HepG2 (cell line): ENCODE measurements at regions not wholly inside any gene's neighbourhood (a gene's known extent, or its start where the extent isn't known, plus 50 kb on each side); places are given as distances from the start of the nearest gene placed in this dataset.

Source experiments
- ATAC-seq: fragments of 200-7000 bp; cut with Tn5 transposase; 3 replicates; pipeline ENCODE4 v1.9.1; 2020; ENCODE audit warnings: mild to moderate bottlenecking, moderate library complexity
- BruUV-seq: library from RNA; stranded (reverse); fragments of 400-500 nt; replicated peaks from 2 replicates; lab custom pipeline; 2021; lab: Mats Ljungman, UMichigan
- CTCF ChIA-PET: fragments of 300-600 bp; formaldehyde crosslinking; extraction: SDS; loops from one replicate; lab custom pipeline; 2021; ENCODE audit warnings: low total read pairs, inconsistent platforms, low intra/inter-chr PET ratio; lab: Yijun Ruan, JAX
- POLR2A ChIA-PET: fragments of 350-600 bp; sonication (Branson Sonifier 250); formaldehyde crosslinking; loops from one replicate; lab custom pipeline; 2020; ENCODE audit warnings: antibody characterized with exemption, inconsistent platforms; lab: Yijun Ruan, JAX
- DNase-seq: peaks from one replicate; pipeline ENCODE4 v3.0.0-alpha.2; 2015; ENCODE audit warnings: low spot score
- FAIRE-seq: peaks from 3 replicates; lab custom pipeline; 2011; peaks lifted over from hg19 to GRCh38; lab: Jason Lieb, UNC
- H2AFZ ChIP-seq: one replicate; pipeline ENCODE4 v1.6.1; 2011; ENCODE audit warnings: low read length, inconsistent platforms
- H3K27ac ChIP-seq: fragments of 300-600 bp; 3 replicates; pipeline ENCODE4 v1.8.0; 2011; ENCODE audit warnings: mixed run types, mild to moderate bottlenecking, mixed read lengths, low read length, inconsistent platforms; ENCODE audit not compliant: insufficient read depth; ENCODE audit errors: extremely low read length
- H3K27me3 ChIP-seq, 2 experiments: fragments of 200-600 bp in 1 of 2; 2 replicates in 1 of 2; 3 replicates in 1 of 2; pipeline versions ENCODE4 v1.6.0 to v1.8.0; 2011; ENCODE audit warnings: low read length in 2 of 2, mild to moderate bottlenecking in 2 of 2, moderate library complexity in 2 of 2, inconsistent platforms in 1 of 2; ENCODE audit not compliant: insufficient read depth in 2 of 2, control insufficient read depth in 1 of 2
- H3K36me3 ChIP-seq, 2 experiments: fragments of 200-600 bp in 1 of 2; replicated peaks in 1 of 2; 2 replicates in 1 of 2; 3 replicates in 1 of 2; pipeline versions ENCODE4 v1.5.1 to v1.8.0; 2011; ENCODE audit warnings: low read length in 2 of 2, inconsistent platforms in 1 of 2; ENCODE audit not compliant: insufficient read depth in 2 of 2, control insufficient read depth in 1 of 2
- H3K4me1 ChIP-seq: 2 replicates; pipeline ENCODE4 v1.5.1; 2012; ENCODE audit warnings: low read length, inconsistent platforms; ENCODE audit not compliant: insufficient read depth
- H3K4me2 ChIP-seq: 2 replicates; pipeline ENCODE4 v1.6.0; 2011; ENCODE audit warnings: low read depth, low read length, inconsistent platforms
- H3K4me3 ChIP-seq, 3 experiments: fragments of 200-600 bp in 1 of 3; sonication (generic), shearing (Covaris generic) in 1 of 3; replicated peaks in 1 of 3; 2 replicates each; pipeline ENCODE4 v1.5.1; 2011 to 2016; ENCODE audit warnings: low read length in 3 of 3, inconsistent platforms in 2 of 3, low read depth in 2 of 3, mild to moderate bottlenecking in 2 of 3, control low read depth in 1 of 3, mixed read lengths in 1 of 3; ENCODE audit not compliant: insufficient read depth in 1 of 3
- H3K79me2 ChIP-seq: one replicate; pipeline ENCODE4 v1.6.1; 2011; ENCODE audit warnings: low read length, inconsistent platforms; ENCODE audit not compliant: insufficient read depth
- H3K9ac ChIP-seq: 2 replicates; pipeline ENCODE4 v1.6.0; 2011; ENCODE audit warnings: mild to moderate bottlenecking, low read depth, low read length, inconsistent platforms; ENCODE audit not compliant: insufficient read depth
- H3K9me3 ChIP-seq: 2 replicates; pipeline ENCODE4 v1.5.1; 2012; ENCODE audit warnings: mild to moderate bottlenecking, low read length
- H4K20me1 ChIP-seq: 2 replicates; pipeline ENCODE4 v1.6.0; 2011; ENCODE audit warnings: inconsistent platforms, mild to moderate bottlenecking, low read length, moderate library complexity; ENCODE audit not compliant: insufficient read depth
- FOXK1 ChIP-seq: sonication (generic); formaldehyde crosslinking; IDR thresholded peaks from 2 replicates; pipeline ENCODE4 v1.4.0; 2020; ENCODE audit warnings: low read depth, missing genetic modification reagents, borderline replicate concordance
- GATA4 ChIP-seq: sonication (generic); IDR thresholded peaks from 2 replicates; pipeline ENCODE4 v1.6.1; 2016; ENCODE audit warnings: antibody characterized with exemption, low read depth, borderline replicate concordance
- KLF11 ChIP-seq: IDR thresholded peaks from 2 replicates; pipeline ENCODE4 v1.6.1; 2016; ENCODE audit warnings: missing compliant biosample characterization
- STAG1 ChIP-seq: sonication (generic); formaldehyde crosslinking; IDR thresholded peaks from 2 replicates; pipeline ENCODE4 v1.4.0; 2020; ENCODE audit warnings: missing genetic modification reagents
- THYN1 ChIP-seq: sonication (generic); formaldehyde crosslinking; IDR thresholded peaks from 2 replicates; pipeline ENCODE4 v1.8.1; 2023; ENCODE audit warnings: low read depth, mild to moderate bottlenecking, moderate library complexity, missing genetic modification reagents, borderline replicate concordance
- TRIM24 ChIP-seq: sonication (generic); formaldehyde crosslinking; IDR thresholded peaks from 2 replicates; pipeline ENCODE4 v1.8.0; 2022; ENCODE audit warnings: mild to moderate bottlenecking, missing genetic modification reagents
- ZFP41 ChIP-seq: sonication (generic); formaldehyde crosslinking; IDR thresholded peaks from 2 replicates; pipeline ENCODE4 v1.4.0; 2020; ENCODE audit warnings: mild to moderate bottlenecking, missing genetic modification reagents, borderline replicate concordance
- ZNF225 ChIP-seq: sonication (generic); formaldehyde crosslinking; IDR thresholded peaks from 2 replicates; pipeline ENCODE4 v1.4.0; 2020; ENCODE audit warnings: mild to moderate bottlenecking, missing genetic modification reagents
- ZNF317 ChIP-seq: sonication (generic); formaldehyde crosslinking; IDR thresholded peaks from 2 replicates; pipeline ENCODE4 v1.5.0; 2020; ENCODE audit warnings: mild to moderate bottlenecking, missing genetic modification reagents
- ZNF629 ChIP-seq: sonication (generic); formaldehyde crosslinking; conservative IDR thresholded peaks from 2 replicates; pipeline ENCODE4 v1.5.0; 2020; ENCODE audit warnings: missing genetic modification reagents
- WGBS: methylation state at CpG from one replicate; pipeline ENCODE4 v1.1.6; 2017; ENCODE audit warnings: low lambda C conversion rate; 5-methylcytosine and 5-hydroxymethylcytosine counted together
- in situ Hi-C: cut with HindIII; loops from 2 replicates; pipeline ENCODE4 v1.10.0; 2017; ENCODE audit warnings: low pct_unique_long_range_greater_than_20kb; ENCODE audit not compliant: extremely low pct_ligation_motif_present
- intact Hi-C: fragments of 100-400 bp; cut with micrococcal nuclease; formaldehyde crosslinking; loops from one replicate; pipeline ENCODE4 v1.10.0; 2022; ENCODE audit not compliant: unreplicated experiment
- TF ChIP-seq, protein P1 (sequence below): sonication (generic); formaldehyde crosslinking; IDR thresholded peaks from 2 replicates; pipeline ENCODE4 v1.5.1; 2020; ENCODE audit warnings: mild to moderate bottlenecking, missing genetic modification reagents, moderate library complexity
- TF ChIP-seq, protein P2 (sequence below): sonication (generic); formaldehyde crosslinking; IDR thresholded peaks from 2 replicates; pipeline ENCODE4 v1.5.1; 2020; ENCODE audit warnings: missing genetic modification reagents, mild to moderate bottlenecking, borderline replicate concordance
- TF ChIP-seq, protein P3 (sequence below): sonication (generic); formaldehyde crosslinking; IDR thresholded peaks from 2 replicates; pipeline ENCODE4 v1.4.0; 2020; ENCODE audit warnings: mild to moderate bottlenecking, low read depth, missing genetic modification reagents
- TF ChIP-seq, protein P4 (sequence below), 2 experiments: sonication (generic) in 1 of 2; formaldehyde crosslinking in 1 of 2; IDR thresholded peaks; 2 replicates each; pipeline versions ENCODE4 v1.4.0 to v1.6.1; 2016 to 2020; ENCODE audit warnings: borderline replicate concordance in 1 of 2, low read depth in 1 of 2, mild to moderate bottlenecking in 1 of 2, missing genetic modification reagents in 1 of 2

DNA sequence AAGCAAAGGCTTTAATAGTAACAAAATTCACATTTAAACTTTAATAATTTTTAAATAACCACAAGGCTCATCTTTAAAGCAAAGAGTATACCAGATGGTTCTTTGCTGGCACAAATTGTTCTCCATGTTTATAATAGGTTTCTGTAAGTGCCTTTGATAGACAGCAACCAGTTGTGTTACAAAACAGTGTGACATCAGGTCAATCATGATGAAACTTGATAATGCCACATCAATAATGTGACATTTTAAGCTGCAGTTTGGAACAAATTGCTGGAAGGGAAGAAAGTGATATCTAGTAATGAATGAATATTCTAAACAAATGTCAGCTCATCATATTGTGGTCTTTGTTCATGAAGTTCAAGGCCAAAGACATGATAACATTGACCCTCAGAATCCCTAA lies 87.5 kb upstream of the MEI4 start (continued):
- TF ChIP-seq FOXK1 (CRISPR knock-in tag) (no peak), STAG1 (no peak), GATA4 (no peak)
- TF ChIP-seq, protein P1, sequence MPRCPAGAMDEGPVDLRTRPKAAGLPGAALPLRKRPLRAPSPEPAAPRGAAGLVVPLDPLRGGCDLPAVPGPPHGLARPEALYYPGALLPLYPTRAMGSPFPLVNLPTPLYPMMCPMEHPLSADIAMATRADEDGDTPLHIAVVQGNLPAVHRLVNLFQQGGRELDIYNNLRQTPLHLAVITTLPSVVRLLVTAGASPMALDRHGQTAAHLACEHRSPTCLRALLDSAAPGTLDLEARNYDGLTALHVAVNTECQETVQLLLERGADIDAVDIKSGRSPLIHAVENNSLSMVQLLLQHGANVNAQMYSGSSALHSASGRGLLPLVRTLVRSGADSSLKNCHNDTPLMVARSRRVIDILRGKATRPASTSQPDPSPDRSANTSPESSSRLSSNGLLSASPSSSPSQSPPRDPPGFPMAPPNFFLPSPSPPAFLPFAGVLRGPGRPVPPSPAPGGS (CRISPR knock-in tag) = no peak

DNA sequence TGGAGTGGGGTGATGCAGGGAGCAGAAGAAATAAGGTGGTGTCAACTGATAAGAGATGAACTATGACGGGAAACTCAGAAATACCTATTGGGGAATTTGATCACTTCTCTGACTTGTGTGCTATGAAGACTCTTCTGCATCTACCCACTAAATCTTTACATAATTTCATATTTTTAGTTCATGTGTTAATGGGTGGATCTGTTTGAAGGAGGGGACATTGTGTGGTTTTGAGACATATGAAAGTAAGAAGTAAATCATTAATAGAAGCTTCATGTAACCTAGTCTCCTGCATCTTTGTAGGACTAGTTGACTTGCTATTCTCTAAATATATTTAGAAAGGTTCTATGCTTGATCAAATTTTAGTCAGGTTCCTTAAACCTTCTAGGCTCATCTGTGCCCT lies 86.6 kb upstream of the MEI4 start:
- ChIA-PET CTCF (no interaction called here), POLR2A (no interaction called here)
- ATAC-seq (no peak), FAIRE-seq (no peak), DNase-seq (no peak)
- Histone ChIP-seq H3K4me1 (no peaks in the 10 kb centered on the region), H4K20me1 (no peaks in the 10 kb centered on the region), H3K4me3 (no peak overlapping the region), H3K27me3 (no peaks in the 10 kb centered on the region; a peak in 1 of 5 replicates), H3K9me3 (no peaks in the 10 kb centered on the region), H3K9ac (no peak overlapping the region), H3K4me2 (no peak overlapping the region), H3K27ac (no peak overlapping the region), H3K36me3 (no peaks in the 10 kb centered on the region), H3K79me2 (no peaks in the 10 kb centered on the region), H2AFZ (no peak overlapping the region)
- no TSS peak for BruUV-seq
- intact Hi-C loops = no loop called here
- in situ Hi-C loops = no loop called here
- 0% methylated on average over 1 of the region's 1 CpG for WGBS
- TF ChIP-seq THYN1 (CRISPR knock-in tag) (no peak), ZNF317 (CRISPR knock-in tag) (no peak), ZFP41 (CRISPR knock-in tag) (no peak), ZNF629 (no peak), ZNF225 (CRISPR knock-in tag) (no peak), TRIM24 (CRISPR knock-in tag) (no peak), KLF11 (CRISPR knock-in tag) (no peak)
- TF ChIP-seq, protein P2, sequence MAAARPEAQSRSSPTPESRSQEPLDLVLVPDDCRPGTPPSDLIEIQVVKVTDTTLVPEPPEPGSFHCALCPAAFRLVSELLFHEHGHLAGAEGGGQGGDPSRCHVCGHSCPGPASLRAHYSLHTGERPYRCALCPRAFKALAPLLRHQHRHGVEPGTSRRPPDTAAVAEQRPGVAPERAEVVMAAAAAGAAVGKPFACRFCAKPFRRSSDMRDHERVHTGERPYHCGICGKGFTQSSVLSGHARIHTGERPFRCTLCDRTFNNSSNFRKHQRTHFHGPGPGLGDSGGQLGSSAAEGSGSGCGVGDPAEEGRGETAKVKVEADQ = no peak
- TF ChIP-seq, protein P3, sequence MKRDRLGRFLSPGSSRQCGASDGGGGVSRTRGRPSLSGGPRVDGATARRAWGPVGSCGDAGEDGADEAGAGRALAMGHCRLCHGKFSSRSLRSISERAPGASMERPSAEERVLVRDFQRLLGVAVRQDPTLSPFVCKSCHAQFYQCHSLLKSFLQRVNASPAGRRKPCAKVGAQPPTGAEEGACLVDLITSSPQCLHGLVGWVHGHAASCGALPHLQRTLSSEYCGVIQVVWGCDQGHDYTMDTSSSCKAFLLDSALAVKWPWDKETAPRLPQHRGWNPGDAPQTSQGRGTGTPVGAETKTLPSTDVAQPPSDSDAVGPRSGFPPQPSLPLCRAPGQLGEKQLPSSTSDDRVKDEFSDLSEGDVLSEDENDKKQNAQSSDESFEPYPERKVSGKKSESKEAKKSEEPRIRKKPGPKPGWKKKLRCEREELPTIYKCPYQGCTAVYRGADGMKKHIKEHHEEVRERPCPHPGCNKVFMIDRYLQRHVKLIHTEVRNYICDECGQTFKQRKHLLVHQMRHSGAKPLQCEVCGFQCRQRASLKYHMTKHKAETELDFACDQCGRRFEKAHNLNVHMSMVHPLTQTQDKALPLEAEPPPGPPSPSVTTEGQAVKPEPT (CRISPR knock-in tag) = no peak
- TF ChIP-seq, protein P4, sequence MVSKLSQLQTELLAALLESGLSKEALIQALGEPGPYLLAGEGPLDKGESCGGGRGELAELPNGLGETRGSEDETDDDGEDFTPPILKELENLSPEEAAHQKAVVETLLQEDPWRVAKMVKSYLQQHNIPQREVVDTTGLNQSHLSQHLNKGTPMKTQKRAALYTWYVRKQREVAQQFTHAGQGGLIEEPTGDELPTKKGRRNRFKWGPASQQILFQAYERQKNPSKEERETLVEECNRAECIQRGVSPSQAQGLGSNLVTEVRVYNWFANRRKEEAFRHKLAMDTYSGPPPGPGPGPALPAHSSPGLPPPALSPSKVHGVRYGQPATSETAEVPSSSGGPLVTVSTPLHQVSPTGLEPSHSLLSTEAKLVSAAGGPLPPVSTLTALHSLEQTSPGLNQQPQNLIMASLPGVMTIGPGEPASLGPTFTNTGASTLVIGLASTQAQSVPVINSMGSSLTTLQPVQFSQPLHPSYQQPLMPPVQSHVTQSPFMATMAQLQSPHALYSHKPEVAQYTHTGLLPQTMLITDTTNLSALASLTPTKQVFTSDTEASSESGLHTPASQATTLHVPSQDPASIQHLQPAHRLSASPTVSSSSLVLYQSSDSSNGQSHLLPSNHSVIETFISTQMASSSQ (IDR thresholded peaks at IDR 0.05; ENCODE audit: low read depth) = no peak
- TF ChIP-seq, protein P4 (CRISPR knock-in tag; IDR thresholded peaks at IDR 0.05; ENCODE audit: borderline replicate concordance) = no peak
